Liver (tissue), 8 donors: ENCODE measurements at regions not wholly inside any gene's neighbourhood (a gene's known extent, or its start where the extent isn't known, plus 50 kb on each side); places are given as distances from the start of the nearest gene placed in this dataset.
"Not testable (repeated sequence)": the region's sequence is repeated elsewhere in the genome, so short reads cannot be mapped to it uniquely, and the experiment has no call there.

Source experiments
- DNase-seq: peaks from one replicate; pipeline ENCODE4 v3.0.0-alpha.2; 2017; ENCODE audit warnings: low spot score
- H3K27ac ChIP-seq, 2 donors: one replicate each; pipeline ENCODE4 v1.7.0; 2013; ENCODE audit warnings: inconsistent platforms in 2 of 2, low read length in 2 of 2, control low read depth in 1 of 2, low read depth in 1 of 2, mild to moderate bottlenecking in 1 of 2
- H3K27me3 ChIP-seq, 4 donors: one replicate each; pipeline versions ENCODE4 v1.6.1 to v1.7.0; 2013; ENCODE audit warnings: low read length in 3 of 4, inconsistent platforms in 1 of 4, mild to moderate bottlenecking in 1 of 4, moderate library complexity in 1 of 4; ENCODE audit not compliant: control insufficient read depth in 4 of 4, insufficient read depth in 4 of 4
- H3K36me3 ChIP-seq, 4 donors: one replicate each; pipeline versions ENCODE4 v1.6.1 to v1.7.0; 2013; ENCODE audit warnings: low read length in 3 of 4, mild to moderate bottlenecking in 3 of 4, low read depth in 1 of 4, moderate library complexity in 1 of 4; ENCODE audit not compliant: control insufficient read depth in 4 of 4, insufficient read depth in 3 of 4
- H3K4me1 ChIP-seq, 4 donors: one replicate each; pipeline versions ENCODE4 v1.6.1 to v1.7.0; 2013; ENCODE audit warnings: low read length in 3 of 4, mild to moderate bottlenecking in 3 of 4, moderate library complexity in 1 of 4; ENCODE audit not compliant: control insufficient read depth in 4 of 4, insufficient read depth in 4 of 4
- H3K4me3 ChIP-seq, 3 donors: one replicate each; pipeline versions ENCODE4 v1.6.1 to v1.7.0; 2013; ENCODE audit warnings: low read length in 3 of 3, control low read depth in 1 of 3, low read depth in 1 of 3, mild to moderate bottlenecking in 1 of 3
- H3K9ac ChIP-seq, 2 donors: one replicate each; pipeline ENCODE4 v1.7.0; 2013; ENCODE audit warnings: low read length in 2 of 2, mild to moderate bottlenecking in 2 of 2, moderate library complexity in 2 of 2, control low read depth in 1 of 2, low read depth in 1 of 2
- H3K9me3 ChIP-seq, 4 donors: one replicate each; pipeline versions ENCODE4 v1.6.1 to v1.7.0; 2013; ENCODE audit warnings: low read length in 3 of 4; ENCODE audit not compliant: control insufficient read depth in 4 of 4
- FOXA2 ChIP-seq: IDR thresholded peaks from 2 replicates; pipeline ENCODE4 v1.6.1; 2016; ENCODE audit warnings: antibody characterized with exemption
- GABPA ChIP-seq, 2 donors: IDR thresholded peaks in 1 of 2; conservative IDR thresholded peaks in 1 of 2; 2 replicates each; pipeline ENCODE4 v1.6.1; 2016; ENCODE audit warnings: antibody characterized with exemption in 2 of 2, mild to moderate bottlenecking in 1 of 2, moderate library complexity in 1 of 2
- HNF4A ChIP-seq, 2 donors: conservative IDR thresholded peaks; 2 replicates each; pipeline ENCODE4 v1.6.1; 2016; ENCODE audit warnings: antibody characterized with exemption in 2 of 2, mild to moderate bottlenecking in 2 of 2
- HNF4G ChIP-seq: IDR thresholded peaks from 2 replicates; pipeline ENCODE4 v1.6.1; 2016; ENCODE audit warnings: antibody characterized with exemption
- MAX ChIP-seq: IDR thresholded peaks from 2 replicates; pipeline ENCODE4 v1.6.1; 2016; ENCODE audit warnings: antibody characterized with exemption
- NR2F2 ChIP-seq: IDR thresholded peaks from 2 replicates; pipeline ENCODE4 v1.6.1; 2016; ENCODE audit warnings: antibody characterized with exemption
- RAD21 ChIP-seq, 2 donors: IDR thresholded peaks; 2 replicates each; pipeline ENCODE4 v1.6.1; 2016; ENCODE audit warnings: antibody characterized with exemption in 2 of 2, mild to moderate bottlenecking in 2 of 2
- SP1 ChIP-seq: IDR thresholded peaks from 2 replicates; pipeline ENCODE4 v1.6.1; 2018; ENCODE audit warnings: antibody characterized with exemption, mild to moderate bottlenecking
- TAF1 ChIP-seq: conservative IDR thresholded peaks from 2 replicates; pipeline ENCODE4 v1.6.1; 2016; ENCODE audit warnings: antibody characterized with exemption, mild to moderate bottlenecking
- WGBS: extraction: QIAGEN DNeasy Blood & Tissue Kit; methylation state at CpG from one replicate; pipeline ENCODE4 v1.1.7; 2013; 5-methylcytosine and 5-hydroxymethylcytosine counted together
- TF ChIP-seq, protein P1 (sequence below): fragments of 150-350 bp; IDR thresholded peaks from 2 replicates; pipeline ENCODE4 v1.5.1; 2017; ENCODE audit warnings: improper control_type of control experiment, low read depth, low read length; ENCODE audit not compliant: missing input control
- donor health status: healthy.
- donor health status: healthy.
- donor health status: healthy.
- donor health status: healthy.
- donor health status: healthy.

DNA sequence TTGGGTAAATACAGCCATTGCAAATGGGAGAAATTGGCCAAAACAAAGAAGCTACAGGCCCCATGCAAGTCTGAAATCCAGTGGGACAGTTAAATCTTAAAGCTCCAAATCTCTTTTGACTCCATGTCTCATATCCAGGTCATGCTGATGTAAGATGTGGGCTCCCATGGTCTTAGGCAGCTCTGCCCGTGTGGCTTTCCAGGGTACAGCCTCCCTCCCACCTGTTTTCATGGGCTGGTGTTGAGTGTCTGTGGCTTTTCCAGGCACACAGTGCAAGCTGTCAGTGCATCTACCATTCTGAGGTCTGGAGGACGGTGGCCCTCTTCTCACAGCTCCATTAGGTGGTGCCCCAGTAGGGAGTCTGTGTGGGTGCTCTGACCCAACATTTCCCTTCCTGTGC, 53.4 kb upstream of the FIBIN start:
- not testable (repeated sequence) for DNase-seq, H3K9ac ChIP-seq, H3K9me3 ChIP-seq, H3K27me3 ChIP-seq, H3K36me3 ChIP-seq, H3K4me3 ChIP-seq, H3K4me1 ChIP-seq, H3K27ac ChIP-seq
- WGBS = 86% methylated on average over 2 of the region's 2 CpGs

- TF ChIP-seq MAX (no peak), HNF4G (no peak), RAD21 (IDR thresholded peaks at IDR 0.05) (no peak), TAF1 (no peak), FOXA2 (no peak), SP1 (no peak), HNF4A (conservative IDR thresholded peaks at IDR 0.05) (no peak)
- TF ChIP-seq, protein P1, sequence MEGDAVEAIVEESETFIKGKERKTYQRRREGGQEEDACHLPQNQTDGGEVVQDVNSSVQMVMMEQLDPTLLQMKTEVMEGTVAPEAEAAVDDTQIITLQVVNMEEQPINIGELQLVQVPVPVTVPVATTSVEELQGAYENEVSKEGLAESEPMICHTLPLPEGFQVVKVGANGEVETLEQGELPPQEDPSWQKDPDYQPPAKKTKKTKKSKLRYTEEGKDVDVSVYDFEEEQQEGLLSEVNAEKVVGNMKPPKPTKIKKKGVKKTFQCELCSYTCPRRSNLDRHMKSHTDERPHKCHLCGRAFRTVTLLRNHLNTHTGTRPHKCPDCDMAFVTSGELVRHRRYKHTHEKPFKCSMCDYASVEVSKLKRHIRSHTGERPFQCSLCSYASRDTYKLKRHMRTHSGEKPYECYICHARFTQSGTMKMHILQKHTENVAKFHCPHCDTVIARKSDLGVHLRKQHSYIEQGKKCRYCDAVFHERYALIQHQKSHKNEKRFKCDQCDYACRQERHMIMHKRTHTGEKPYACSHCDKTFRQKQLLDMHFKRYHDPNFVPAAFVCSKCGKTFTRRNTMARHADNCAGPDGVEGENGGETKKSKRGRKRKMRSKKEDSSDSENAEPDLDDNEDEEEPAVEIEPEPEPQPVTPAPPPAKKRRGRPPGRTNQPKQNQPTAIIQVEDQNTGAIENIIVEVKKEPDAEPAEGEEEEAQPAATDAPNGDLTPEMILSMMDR = no peak
- peaks cover 0 to 2% (median under 1%) of the 10 kb centered on the region in 4 donors for H3K4me1 ChIP-seq
- no peaks in the 10 kb centered on the region for H3K36me3 ChIP-seq
- H3K27ac ChIP-seq = no peak overlapping the region
- H3K9ac ChIP-seq = no peak overlapping the region
- H3K9me3 ChIP-seq = no peaks in the 10 kb centered on the region
- no peaks in the 10 kb centered on the region for H3K27me3 ChIP-seq
- no peak for DNase-seq
- no peak overlapping the region for H3K4me3 ChIP-seq
- WGBS = 91% methylated on average over 3 of the region's 3 CpGs
Observed at GRCh38 chr11:26942356-26942755, 51.6 kb upstream of the FIBIN start.

- TF ChIP-seq NR2F2 (no peak), GABPA (IDR thresholded peaks at IDR 0.05 in 1 of 2, conservative IDR thresholded peaks at IDR 0.05 in 1 of 2) (no peak)
- no peak overlapping the region for H3K9ac ChIP-seq
- H3K27me3 ChIP-seq = no peaks in the 10 kb centered on the region
- no peak overlapping the region for H3K27ac ChIP-seq
- H3K36me3 ChIP-seq = no peaks in the 10 kb centered on the region
- H3K4me1 ChIP-seq = peaks cover 2 to 8% (median 6%) of the 10 kb centered on the region in 4 donors
- no peak overlapping the region for H3K4me3 ChIP-seq
- no peaks in the 10 kb centered on the region for H3K9me3 ChIP-seq
- 96% methylated on average over 3 of the region's 3 CpGs for WGBS
- DNase-seq = no peak
Observed at GRCh38 chr11:26943636-26944035, 50.3 kb upstream of the FIBIN start.
